GM12865 (cell line): ENCODE measurements at regions not wholly inside any gene's neighbourhood (a gene's known extent, or its start where the extent isn't known, plus 50 kb on each side); places are given as distances from the start of the nearest gene placed in this dataset.
"Not testable (repeated sequence)": the region's sequence is repeated elsewhere in the genome, so short reads cannot be mapped to it uniquely, and the experiment has no call there.

Experiments used
- DNase-seq: peaks from one replicate; pipeline ENCODE4 v3.0.0; 2010; ENCODE audit warnings: low read depth
- H3K4me3 ChIP-seq: 2 replicates; pipeline ENCODE4 v1.5.1; 2011; ENCODE audit warnings: mild to moderate bottlenecking, low read depth, low read length, control low read depth
- TF ChIP-seq, protein P1 (sequence below): IDR thresholded peaks from 2 replicates; pipeline ENCODE4 v1.5.1; 2011; ENCODE audit warnings: low read length, control low read depth, low read depth, inconsistent platforms; ENCODE audit not compliant: insufficient read depth; ENCODE audit errors: missing control alignments

DNA sequence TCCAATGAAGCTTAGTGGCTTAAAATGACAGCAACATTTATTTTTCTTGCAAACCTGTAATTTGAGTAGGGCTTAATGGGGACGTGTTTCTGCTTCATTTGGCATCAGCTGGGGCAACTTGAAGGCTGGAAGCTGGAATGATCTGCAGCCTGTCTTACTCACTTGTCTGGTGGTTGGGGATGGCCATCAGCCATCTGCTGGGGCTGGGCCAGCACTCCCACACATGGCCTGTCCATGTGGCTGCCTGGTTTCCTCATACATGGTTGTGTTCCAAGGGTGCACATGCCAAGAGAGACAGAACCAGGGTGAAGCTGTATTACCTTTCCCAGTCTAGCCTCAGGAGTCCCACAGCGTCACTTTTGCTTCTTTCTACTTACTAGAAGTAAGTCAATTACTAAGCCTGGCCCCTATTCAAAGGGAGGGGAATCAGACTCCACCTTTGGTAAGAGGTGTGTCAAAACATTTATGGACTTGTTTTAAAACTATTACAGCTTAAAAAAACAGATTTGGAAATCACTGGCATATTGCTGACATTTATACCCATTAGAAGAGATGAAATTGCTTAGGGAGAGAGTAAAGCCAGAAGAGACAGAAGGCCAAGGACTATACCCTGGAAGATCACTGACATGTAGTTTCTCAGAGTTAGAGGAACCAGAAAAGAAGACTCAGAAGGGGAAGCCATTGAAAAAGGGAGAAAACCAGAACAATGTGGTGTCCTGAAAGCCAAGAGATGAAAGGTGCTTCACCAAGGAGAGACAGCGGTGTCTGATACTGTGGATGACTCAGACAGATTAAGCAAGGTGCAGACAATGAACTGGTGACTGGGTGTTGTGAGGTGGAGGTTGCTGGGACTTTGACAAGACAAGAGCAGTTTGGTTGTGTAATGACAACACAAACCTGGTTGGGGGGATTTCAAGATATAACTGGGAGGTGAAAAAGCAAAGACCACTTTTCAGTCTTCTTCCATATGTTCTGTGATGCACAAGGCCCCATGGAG is 345.2 kb downstream of the GJA1 start:
- DNase-seq: no peak
- TF ChIP-seq, protein P1, sequence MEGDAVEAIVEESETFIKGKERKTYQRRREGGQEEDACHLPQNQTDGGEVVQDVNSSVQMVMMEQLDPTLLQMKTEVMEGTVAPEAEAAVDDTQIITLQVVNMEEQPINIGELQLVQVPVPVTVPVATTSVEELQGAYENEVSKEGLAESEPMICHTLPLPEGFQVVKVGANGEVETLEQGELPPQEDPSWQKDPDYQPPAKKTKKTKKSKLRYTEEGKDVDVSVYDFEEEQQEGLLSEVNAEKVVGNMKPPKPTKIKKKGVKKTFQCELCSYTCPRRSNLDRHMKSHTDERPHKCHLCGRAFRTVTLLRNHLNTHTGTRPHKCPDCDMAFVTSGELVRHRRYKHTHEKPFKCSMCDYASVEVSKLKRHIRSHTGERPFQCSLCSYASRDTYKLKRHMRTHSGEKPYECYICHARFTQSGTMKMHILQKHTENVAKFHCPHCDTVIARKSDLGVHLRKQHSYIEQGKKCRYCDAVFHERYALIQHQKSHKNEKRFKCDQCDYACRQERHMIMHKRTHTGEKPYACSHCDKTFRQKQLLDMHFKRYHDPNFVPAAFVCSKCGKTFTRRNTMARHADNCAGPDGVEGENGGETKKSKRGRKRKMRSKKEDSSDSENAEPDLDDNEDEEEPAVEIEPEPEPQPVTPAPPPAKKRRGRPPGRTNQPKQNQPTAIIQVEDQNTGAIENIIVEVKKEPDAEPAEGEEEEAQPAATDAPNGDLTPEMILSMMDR: no peak
- H3K4me3 ChIP-seq: no peak overlapping the region

- H3K4me3 ChIP-seq: no peak overlapping the region
- TF ChIP-seq, protein P1: no peak
- no peak for DNase-seq
Observed at GRCh38 chr6:121791396-121792315, 356.2 kb downstream of the GJA1 start.

GRCh38 chr6:121794630-121795029 is 359.2 kb downstream of the GJA1 start:
- DNase-seq: no peak
- H3K4me3 ChIP-seq: no peak overlapping the region
- TF ChIP-seq, protein P1: no peak

DNA sequence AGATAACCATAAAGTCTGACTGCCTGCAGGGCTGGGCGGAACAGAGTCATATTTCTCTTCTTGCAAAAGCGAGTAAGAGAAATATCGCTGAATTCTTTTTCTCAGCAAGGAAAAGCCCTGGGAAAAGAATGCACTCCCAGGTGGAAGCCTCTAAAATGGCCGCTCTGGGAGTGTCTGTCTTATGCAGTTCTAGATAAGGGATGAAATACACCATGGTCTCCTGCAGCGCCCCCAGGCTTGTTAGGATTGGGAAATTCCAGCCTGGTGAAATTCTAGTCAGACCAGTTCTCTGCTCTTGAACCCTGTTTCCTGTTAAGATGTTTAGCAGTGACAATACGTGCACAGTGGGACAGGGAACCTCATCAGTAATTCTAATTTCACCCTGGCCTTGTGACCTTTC is 362.2 kb downstream of the GJA1 start:
- DNase-seq, H3K4me3 ChIP-seq: not testable (repeated sequence)

- not testable (repeated sequence) for H3K4me3 ChIP-seq, DNase-seq
Observed at GRCh38 chr6:121798126-121798525, 362.7 kb downstream of the GJA1 start.

GRCh38 chr6:121799574-121799973 is 364.1 kb downstream of the GJA1 start:
- TF ChIP-seq, protein P1: no peak
- H3K4me3 ChIP-seq: no peak overlapping the region
- no peak for DNase-seq

- DNase-seq: no peak
- TF ChIP-seq, protein P1: no peak
- no peak overlapping the region for H3K4me3 ChIP-seq
Observed at GRCh38 chr6:121800047-121800446, 364.6 kb downstream of the GJA1 start.
